CD14-positive monocyte (primary cell): ENCODE measurements at regions not wholly inside any gene's neighbourhood (a gene's known extent, or its start where the extent isn't known, plus 50 kb on each side); places are given as distances from the start of the nearest gene placed in this dataset.

Source experiments
- DNase-seq, 3 donors: peaks; one replicate each; pipeline ENCODE4 v3.0.0-alpha.2; 2011 to 2022
- H2AFZ ChIP-seq: 2 replicates; pipeline ENCODE4 v1.6.0; 2012; ENCODE audit warnings: mild to moderate bottlenecking, low read depth, low read length, inconsistent platforms; ENCODE audit not compliant: insufficient read depth, poor library complexity, severe bottlenecking
- H3K27ac ChIP-seq, 2 donors: 1 replicate in 1 of 2; 2 replicates in 1 of 2; pipeline ENCODE4 v1.5.1; 2012 to 2013; ENCODE audit warnings: low read length in 2 of 2, control low read depth in 1 of 2, inconsistent platforms in 1 of 2, low read depth in 1 of 2, mild to moderate bottlenecking in 1 of 2
- H3K27me3 ChIP-seq, 2 donors: one replicate each; pipeline versions ENCODE4 v1.6.0 to v1.6.1; 2011 to 2013; ENCODE audit warnings: low read length in 2 of 2; ENCODE audit not compliant: control insufficient read depth in 2 of 2, insufficient read depth in 2 of 2
- H3K36me3 ChIP-seq, 2 donors: replicated peaks in 1 of 2; 1 replicate in 1 of 2; 2 replicates in 1 of 2; pipeline versions ENCODE4 v1.5.1 to v1.6.1; 2012 to 2013; ENCODE audit warnings: low read length in 2 of 2, control low read depth in 1 of 2, inconsistent platforms in 1 of 2, mild to moderate bottlenecking in 1 of 2; ENCODE audit not compliant: insufficient read depth in 2 of 2, control insufficient read depth in 1 of 2
- H3K4me1 ChIP-seq, 2 donors: 1 replicate in 1 of 2; 2 replicates in 1 of 2; pipeline versions ENCODE4 v1.5.1 to v1.6.1; 2012 to 2013; ENCODE audit warnings: low read length in 2 of 2, control low read depth in 1 of 2, inconsistent platforms in 1 of 2, mild to moderate bottlenecking in 1 of 2, moderate library complexity in 1 of 2; ENCODE audit not compliant: insufficient read depth in 2 of 2, control insufficient read depth in 1 of 2
- H3K4me2 ChIP-seq: replicated peaks from 2 replicates; pipeline ENCODE3; 2012; ENCODE audit warnings: low read length, moderate library complexity, mild to moderate bottlenecking; ENCODE audit not compliant: poor library complexity, severe bottlenecking; ENCODE audit errors: extremely low read depth
- H3K4me3 ChIP-seq, 3 experiments: fragments of 200-600 bp in 1 of 3; sonication (generic) in 1 of 3; replicated peaks in 1 of 3; 1 replicate in 2 of 3; 2 replicates in 1 of 3; pipeline ENCODE4 v1.5.1; 2011 to 2013; ENCODE audit warnings: low read length in 3 of 3, mild to moderate bottlenecking in 3 of 3, control low read depth in 2 of 3, low read depth in 2 of 3, inconsistent platforms in 1 of 3, moderate library complexity in 1 of 3
- H3K79me2 ChIP-seq: 2 replicates; pipeline ENCODE4 v1.6.0; 2012; ENCODE audit warnings: mild to moderate bottlenecking, control low read depth, inconsistent platforms, low read length, moderate library complexity; ENCODE audit not compliant: insufficient read depth
- H3K9ac ChIP-seq: 2 replicates; pipeline ENCODE4 v1.6.0; 2017; ENCODE audit warnings: low read length, mild to moderate bottlenecking; ENCODE audit not compliant: insufficient read depth, poor library complexity, severe bottlenecking
- H3K9me3 ChIP-seq, 2 donors: replicated peaks in 1 of 2; 1 replicate in 1 of 2; 2 replicates in 1 of 2; pipeline versions ENCODE4 v1.5.1 to v1.6.1; 2012 to 2013; ENCODE audit warnings: low read length in 2 of 2, control low read depth in 1 of 2; ENCODE audit not compliant: control insufficient read depth in 1 of 2, insufficient read depth in 1 of 2
- H4K20me1 ChIP-seq: 2 replicates; pipeline ENCODE4 v1.6.0; 2012; ENCODE audit warnings: mild to moderate bottlenecking, low read length, control low read depth, moderate library complexity; ENCODE audit not compliant: insufficient read depth
- H3K27ac Mint-ChIP-seq, 7 donors: one replicate each; pipeline ENCODE4 v1.8.0; 2020; ENCODE audit warnings: mild to moderate bottlenecking in 7 of 7, mixed read lengths in 7 of 7, moderate library complexity in 6 of 7, inconsistent platforms in 2 of 7
- H3K27me3 Mint-ChIP-seq, 3 donors: one replicate each; pipeline ENCODE4 v1.8.0; 2021 to 2022; ENCODE audit warnings: low read depth in 3 of 3, mild to moderate bottlenecking in 3 of 3, mixed read lengths in 3 of 3, moderate library complexity in 3 of 3, inconsistent platforms in 1 of 3
- H3K36me3 Mint-ChIP-seq, 2 donors: one replicate each; pipeline ENCODE4 v1.8.0; 2020; ENCODE audit warnings: mixed read lengths in 2 of 2, inconsistent platforms in 1 of 2, mild to moderate bottlenecking in 1 of 2
- H3K4me1 Mint-ChIP-seq: one replicate; pipeline ENCODE4 v1.8.0; 2020; ENCODE audit warnings: mild to moderate bottlenecking, mixed read lengths
- H3K4me3 Mint-ChIP-seq, 2 donors: one replicate each; pipeline ENCODE4 v1.8.0; 2020; ENCODE audit warnings: mild to moderate bottlenecking in 2 of 2, mixed read lengths in 2 of 2, moderate library complexity in 1 of 2
- H3K9me3 Mint-ChIP-seq, 7 donors: one replicate each; pipeline ENCODE4 v1.8.0; 2020 to 2022; ENCODE audit warnings: mixed read lengths in 7 of 7, mild to moderate bottlenecking in 6 of 7, moderate library complexity in 6 of 7, inconsistent platforms in 2 of 7
- CTCF ChIP-seq: fragments of 200-600 bp; IDR thresholded peaks from one replicate; pipeline ENCODE4 v1.8.0; 2022; ENCODE audit warnings: antibody characterized with exemption, mild to moderate bottlenecking
- WGBS: methylation state at CpG from one replicate; pipeline ENCODE4 v1.1.5; 2013; ENCODE audit warnings: missing lambda C conversion rate; ENCODE audit not compliant: insufficient coverage; 5-methylcytosine and 5-hydroxymethylcytosine counted together
- intact Hi-C, 2 donors: fragments of 100-400 bp; cut with micrococcal nuclease; formaldehyde crosslinking; loops; one replicate each; pipeline versions ENCODE4 v1.15.0 to v1.15.1; 2023

- Histone ChIP-seq H2AFZ (no peak overlapping the region), H3K79me2 (no peaks in the 10 kb centered on the region), H3K9me3 (no peaks in the 10 kb centered on the region), H3K27ac (no peak overlapping the region), H3K4me2 (no peak overlapping the region), H4K20me1 (no peaks in the 10 kb centered on the region), H3K27me3 (peaks cover 2 to 24% of the 10 kb centered on the region in 2 donors), H3K9ac (no peak overlapping the region), H3K4me3 (no peak overlapping the region), H3K36me3 (no peaks in the 10 kb centered on the region), H3K4me1 (peaks cover 12 to 14% of the 10 kb centered on the region in 2 donors)
- Mint-ChIP-seq H3K4me3 (no peak overlapping the region), H3K27me3 (peaks cover 32 to 53% (median 48%) of the 10 kb centered on the region in 3 donors), H3K4me1 (peaks cover 26% of the 10 kb centered on the region), H3K27ac (peak overlapping the region in 1 of 7 donors; percentile 14), H3K36me3 (no peaks in the 10 kb centered on the region), H3K9me3 (peaks cover 0 to 13% (median 4%) of the 10 kb centered on the region in 7 donors)
- WGBS, result 73% methylated on average over 14 of the region's 15 CpGs
- DNase-seq, result no peak
- TF ChIP-seq CTCF, result no peak
- intact Hi-C loops, result loop anchor here in 1 of 2 donors (5.0 kb wide), 1 partner anchor 901 kb away; no protein-coding TSS in a partner anchor
These were observed 105.5 kb downstream of the TEX26 start for GRCh38 chr13:31037874-31038500.

GRCh38 chr13:31036731-31037695 is 104.6 kb downstream of the TEX26 start:
- H3K9me3 Mint-ChIP-seq, result peaks cover 0 to 13% (median 4%) of the 10 kb centered on the region in 7 donors
- no peaks in the 10 kb centered on the region for H3K36me3 ChIP-seq
- H3K4me3 ChIP-seq, result no peak overlapping the region
- H2AFZ ChIP-seq, result no peak overlapping the region
- peaks cover 27 to 49% (median 41%) of the 10 kb centered on the region in 3 donors for H3K27me3 Mint-ChIP-seq
- intact Hi-C loops, result loop anchor here in 1 of 2 donors (5.0 kb wide), 1 partner anchor 900 kb away; no protein-coding TSS in a partner anchor
- no peak for TF ChIP-seq CTCF
- H3K27ac ChIP-seq, result no peak overlapping the region
- H3K79me2 ChIP-seq, result no peaks in the 10 kb centered on the region
- no peaks in the 10 kb centered on the region for H4K20me1 ChIP-seq
- DNase-seq, result peak in 1 of 3 donors; percentile 16
- no peak overlapping the region for H3K4me2 ChIP-seq
- H3K4me1 ChIP-seq, result peaks cover 11 to 12% of the 10 kb centered on the region in 2 donors
- no peaks in the 10 kb centered on the region for H3K9me3 ChIP-seq
- no peaks in the 10 kb centered on the region for H3K36me3 Mint-ChIP-seq
- no peak overlapping the region for H3K4me3 Mint-ChIP-seq
- 60% methylated on average over 9 of the region's 17 CpGs for WGBS
- peak overlapping the region in 1 of 7 donors; percentile 36 for H3K27ac Mint-ChIP-seq
- peaks cover 23% of the 10 kb centered on the region for H3K4me1 Mint-ChIP-seq
- peaks cover 2 to 21% of the 10 kb centered on the region in 2 donors for H3K27me3 ChIP-seq
- no peak overlapping the region for H3K9ac ChIP-seq
